Activated CD4-positive, alpha-beta T cell treated with anti-CD3 and anti-CD28 coated beads, Interleukin-2, amount 50 U/mL, for 4 hours (primary cell): ENCODE measurements at regions not wholly inside any gene's neighbourhood (a gene's known extent, or its start where the extent isn't known, plus 50 kb on each side); places are given as distances from the start of the nearest gene placed in this dataset.

ENCODE experiments used
- DNase-seq, 2 experiments: peaks; one replicate each; pipeline ENCODE4 v3.0.0-alpha.2; 2020

DNA sequence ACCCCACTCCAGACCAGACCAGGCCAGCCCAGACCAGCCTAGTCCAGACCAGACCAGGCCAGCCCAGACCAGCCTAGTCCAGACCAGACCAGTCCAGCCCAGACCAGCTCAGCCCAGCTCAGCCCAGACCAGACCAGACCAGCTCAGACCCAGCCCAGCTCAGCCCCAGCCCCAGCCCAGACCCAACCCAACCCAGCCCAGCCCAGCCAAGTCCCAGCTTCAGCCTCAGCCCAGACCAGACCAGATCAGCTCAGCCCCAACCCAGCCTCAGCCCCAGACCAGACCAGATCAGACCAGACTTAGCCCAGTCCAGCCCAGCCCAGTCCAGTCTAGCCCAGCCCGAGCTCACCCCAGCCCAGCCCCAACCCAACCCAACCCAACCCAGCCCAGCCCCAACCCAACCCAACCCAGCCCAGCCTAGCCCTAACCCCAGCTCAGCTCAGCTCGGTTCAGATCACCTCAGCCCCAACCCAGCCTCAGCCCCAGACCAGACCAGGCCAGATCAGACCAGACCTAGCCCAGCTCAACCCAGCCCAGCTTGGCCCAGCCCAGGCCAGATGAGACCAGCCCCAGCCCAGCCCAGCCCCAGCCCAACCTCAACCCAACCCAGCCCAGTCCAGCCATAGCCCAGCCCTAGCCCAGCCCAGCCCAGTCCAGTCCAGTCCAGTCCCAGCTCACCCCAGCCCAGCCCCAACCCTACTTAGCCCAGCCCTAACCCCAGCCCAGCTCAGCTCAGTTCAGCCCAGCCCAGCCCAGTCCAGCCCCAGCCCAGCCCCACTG, 204.7 kb downstream of the BCL11B start:
- DNase-seq = no peak

DNA sequence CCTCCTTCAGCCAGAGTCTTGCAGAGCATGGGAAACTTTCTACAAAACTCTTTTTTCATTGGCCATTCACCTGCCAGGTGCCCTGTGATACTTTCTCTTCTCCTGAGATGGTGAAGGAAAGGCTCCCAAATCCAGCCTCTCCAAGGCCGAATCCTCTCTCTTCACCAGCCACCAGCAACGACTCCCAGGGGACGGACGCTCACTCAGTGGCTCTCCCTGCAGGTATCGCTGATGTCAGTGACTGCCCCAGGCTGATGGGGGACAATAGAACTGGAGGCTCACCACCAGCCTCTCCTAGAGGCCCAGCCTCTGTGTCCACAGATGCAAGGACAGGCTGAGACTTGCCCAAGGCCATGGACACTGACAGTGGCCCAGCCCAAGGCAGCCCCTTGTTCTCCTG, 204.1 kb downstream of the BCL11B start:
- no peak for DNase-seq

DNA sequence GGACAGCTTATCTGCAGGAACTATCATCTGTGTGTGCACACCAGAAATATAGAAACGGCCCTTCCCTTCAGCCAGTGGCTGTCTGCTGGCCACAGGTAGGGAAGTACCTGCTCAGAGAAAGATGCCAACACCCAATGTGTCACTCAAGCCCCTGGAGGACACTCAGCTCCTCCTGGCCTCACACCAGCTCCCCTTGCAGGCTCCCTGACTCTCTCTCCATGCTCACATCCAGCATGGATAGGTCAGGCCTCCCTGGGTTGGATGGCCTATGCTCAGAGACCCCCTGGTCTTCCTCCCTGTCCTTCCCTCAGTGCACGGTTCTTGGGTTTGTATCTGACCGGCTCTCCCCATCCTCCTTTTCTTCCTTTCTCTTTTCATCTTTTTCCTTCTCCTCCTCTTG, 202.1 kb downstream of the BCL11B start:
- DNase-seq = no peak

DNA sequence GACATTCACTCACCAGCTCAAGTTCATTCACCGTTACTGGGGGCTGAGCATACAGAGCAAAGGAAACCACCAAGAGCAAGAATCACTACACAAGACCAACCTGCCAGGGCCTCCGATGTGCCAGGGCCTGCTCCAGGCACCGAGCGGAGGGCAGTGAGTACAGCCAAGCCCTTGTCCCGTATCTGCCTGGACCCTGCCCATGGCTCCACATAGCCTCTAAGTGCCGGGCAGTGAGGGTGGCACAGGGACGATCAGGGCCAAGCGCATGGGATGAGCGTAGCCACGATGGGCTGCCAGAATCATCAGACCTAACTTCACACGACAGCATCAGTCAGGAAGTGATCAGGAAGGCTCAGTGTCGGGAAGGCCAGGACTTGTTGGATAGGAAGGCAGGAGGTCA, 199.6 kb downstream of the BCL11B start:
- DNase-seq = no peak

DNA sequence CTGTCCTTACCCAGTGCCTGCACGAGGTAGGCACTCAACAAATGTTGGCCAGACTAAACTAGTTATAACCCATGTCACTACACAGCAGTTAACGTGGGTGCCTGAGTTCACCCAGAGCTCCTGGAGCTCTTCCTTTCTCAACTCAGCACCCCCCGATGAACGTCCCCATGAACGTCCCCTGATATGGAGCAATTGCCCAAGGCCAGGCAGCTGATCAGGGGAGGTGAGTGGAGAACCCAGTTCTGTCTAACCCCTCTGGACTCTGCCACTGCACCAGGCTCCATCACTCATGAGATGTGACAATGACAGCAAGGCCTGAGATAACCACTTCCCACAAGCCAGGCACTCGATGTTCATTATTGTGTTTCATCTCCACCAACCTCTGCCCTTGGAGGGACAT, 199.0 kb downstream of the BCL11B start:
- DNase-seq = no peak

DNA sequence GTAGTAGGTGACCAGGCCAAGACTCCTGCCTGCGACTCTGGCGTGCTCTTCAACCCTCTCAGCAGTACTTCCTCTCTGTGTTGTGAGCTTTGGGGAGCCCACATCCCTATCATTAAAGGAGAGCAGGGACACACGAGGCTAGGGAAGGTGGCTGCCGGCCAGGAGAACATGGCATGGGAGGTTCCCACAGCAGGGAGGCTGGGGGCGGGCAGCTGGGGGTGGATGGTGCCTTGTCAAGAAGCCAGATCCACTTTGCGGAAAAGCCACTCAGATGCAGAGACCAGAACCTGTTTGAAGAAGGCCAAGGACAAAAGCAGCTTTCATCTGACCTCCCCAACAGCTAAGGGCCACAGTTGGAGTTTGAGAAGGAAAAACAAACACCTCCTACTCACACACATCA, 198.6 kb downstream of the BCL11B start:
- DNase-seq = no peak

DNA sequence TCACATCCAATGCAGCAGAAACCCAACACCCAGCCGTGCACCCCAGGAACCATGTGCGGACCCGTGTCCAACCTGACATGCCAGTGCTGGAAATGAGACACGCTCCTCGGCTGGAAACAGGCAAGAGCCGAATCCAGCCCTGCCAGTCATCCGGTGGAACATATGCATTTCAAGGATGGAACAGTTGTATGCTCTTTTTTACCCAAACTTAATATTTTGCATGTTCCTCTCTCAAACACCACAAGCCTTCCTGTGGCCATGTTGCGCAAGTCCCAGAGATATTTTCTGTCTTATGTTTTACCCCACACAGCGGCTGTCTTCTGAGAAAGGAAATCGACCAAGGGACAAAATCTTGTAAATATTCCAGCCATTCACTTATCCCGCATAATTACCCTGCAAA, 196.9 kb downstream of the BCL11B start:
- no peak for DNase-seq

DNA sequence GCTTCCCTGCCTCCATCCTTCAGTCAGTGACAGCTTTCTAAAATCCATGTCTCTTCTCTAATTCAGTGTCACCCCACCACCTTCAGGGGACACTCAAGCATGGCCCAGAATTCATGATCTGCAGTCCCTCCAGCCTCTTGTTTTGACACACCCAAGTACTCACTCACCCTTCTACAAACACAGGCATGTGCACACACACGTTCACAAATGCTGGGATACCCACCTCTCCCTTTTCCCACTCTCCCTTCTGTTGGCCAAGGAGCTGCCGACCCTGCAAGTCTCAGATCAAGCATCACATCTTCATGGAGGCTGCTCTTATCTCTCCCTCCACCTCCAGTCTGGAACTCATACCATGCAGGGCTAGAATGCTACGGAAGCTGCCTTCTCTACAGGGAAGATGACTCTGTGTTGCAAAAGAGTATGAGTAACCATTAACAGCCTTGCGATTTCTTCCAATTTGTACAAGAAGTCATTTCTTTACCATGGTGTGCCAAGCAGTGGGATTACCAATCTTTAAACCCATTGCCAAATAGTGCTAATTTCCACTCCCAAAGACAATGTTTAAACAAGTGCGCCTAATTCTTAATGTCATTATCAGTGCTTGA, 196.1 kb downstream of the BCL11B start:
- DNase-seq = no peak

DNA sequence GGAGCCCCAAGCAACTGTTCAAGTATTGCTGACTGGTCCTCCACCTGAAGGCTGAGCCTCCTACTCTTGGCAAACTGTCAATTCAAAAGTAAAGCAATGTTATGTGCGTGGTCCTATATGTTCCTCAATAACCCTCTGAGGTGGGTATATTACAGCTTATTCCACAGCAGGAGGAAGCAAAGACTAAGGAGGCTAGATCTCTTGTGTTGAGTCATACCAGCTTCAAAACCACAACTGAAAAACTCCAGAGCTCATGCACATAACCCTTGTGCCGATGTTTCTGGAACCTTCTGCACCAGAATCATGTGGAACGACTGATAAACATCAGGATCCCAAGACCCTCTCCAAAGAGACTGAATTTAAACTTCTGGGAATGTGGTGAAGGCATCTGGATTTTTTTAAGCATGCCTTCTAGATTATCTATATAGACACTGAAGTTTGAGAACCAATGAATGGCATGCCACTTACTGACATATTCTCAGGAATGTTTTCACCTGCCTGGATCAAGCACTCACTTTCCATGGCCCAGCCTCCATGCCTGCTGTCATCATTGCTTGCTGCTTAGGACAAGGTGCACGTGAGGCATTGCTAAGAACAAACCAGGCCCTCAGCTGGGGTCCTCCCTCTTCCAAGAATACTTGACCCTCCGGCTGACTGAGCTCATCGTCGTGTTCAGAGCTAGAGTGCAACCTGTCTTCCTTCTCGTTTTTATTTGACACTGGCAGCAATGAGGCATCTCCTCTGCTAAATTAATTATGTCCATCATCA, 194.7 kb downstream of the BCL11B start:
- no peak for DNase-seq

DNA sequence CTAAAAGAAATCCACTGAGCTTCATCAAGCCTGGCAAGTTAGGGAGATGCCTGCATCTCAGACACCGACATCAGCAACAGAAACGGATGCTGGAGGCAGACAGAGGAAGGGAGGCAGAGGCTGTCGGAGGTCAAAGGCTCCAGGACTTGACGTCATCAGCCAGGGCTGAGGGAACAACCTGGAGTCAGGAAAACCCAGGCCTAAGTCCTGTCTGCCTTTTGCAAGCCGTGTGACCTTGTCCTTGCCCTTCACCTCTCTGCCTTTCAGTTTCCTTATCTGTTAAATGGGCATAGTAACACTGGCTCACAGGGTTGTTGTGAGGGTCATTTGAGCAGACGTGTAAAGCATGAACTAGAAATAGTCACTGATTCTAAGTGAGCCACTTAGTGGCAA, 194.2 kb downstream of the BCL11B start:
- DNase-seq = no peak

DNA sequence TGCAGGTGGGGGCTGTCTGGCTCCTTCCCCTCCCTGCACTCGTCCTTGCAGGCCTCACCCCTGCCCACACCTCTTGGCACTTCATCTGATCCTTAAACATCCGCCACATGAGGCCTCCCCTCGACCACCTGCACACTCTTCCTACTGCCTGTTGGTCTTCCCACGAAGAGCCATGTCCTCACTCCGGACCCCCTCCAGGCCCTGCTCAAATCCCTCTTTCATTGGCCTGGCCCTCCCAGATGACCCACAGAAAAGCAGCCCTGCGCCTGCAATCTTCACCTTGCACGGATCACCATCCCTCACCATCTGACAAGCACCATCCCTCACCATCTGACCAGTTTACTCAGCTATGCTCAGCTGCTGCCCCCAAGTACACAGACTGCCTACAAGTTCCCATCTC, 193.6 kb downstream of the BCL11B start:
- DNase-seq = no peak

DNA sequence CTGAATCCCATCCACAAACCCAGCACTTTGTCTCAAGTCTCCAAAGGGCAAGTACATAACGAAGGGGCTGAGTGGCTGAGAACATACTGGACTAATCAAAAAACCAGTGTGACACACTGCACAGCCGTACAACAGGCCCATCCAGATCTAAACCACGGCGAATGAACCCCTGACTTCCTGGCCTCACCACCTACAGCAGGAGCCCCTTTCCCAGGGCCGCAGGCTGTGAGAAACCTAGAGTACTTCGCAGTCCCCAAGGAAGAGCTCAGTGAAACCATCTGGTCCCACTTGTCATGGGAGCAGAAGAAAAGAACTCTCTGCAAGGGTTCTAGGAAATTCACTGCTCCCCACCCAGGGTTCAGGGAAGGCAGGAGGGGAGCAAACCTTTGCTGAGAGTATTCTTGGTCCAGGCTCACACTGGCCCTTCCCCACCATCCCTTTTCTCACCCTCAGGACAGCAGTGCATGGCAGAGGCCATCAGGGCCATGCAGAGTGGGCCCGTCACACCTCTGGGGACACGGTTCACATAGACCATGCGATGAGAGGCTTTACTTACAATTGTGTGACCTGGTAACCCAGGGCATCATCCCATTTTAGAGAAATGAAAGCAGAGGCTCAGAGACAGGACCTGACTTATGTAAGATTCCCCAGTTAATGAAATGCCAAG, 192.8 kb downstream of the BCL11B start:
- DNase-seq = no peak

DNA sequence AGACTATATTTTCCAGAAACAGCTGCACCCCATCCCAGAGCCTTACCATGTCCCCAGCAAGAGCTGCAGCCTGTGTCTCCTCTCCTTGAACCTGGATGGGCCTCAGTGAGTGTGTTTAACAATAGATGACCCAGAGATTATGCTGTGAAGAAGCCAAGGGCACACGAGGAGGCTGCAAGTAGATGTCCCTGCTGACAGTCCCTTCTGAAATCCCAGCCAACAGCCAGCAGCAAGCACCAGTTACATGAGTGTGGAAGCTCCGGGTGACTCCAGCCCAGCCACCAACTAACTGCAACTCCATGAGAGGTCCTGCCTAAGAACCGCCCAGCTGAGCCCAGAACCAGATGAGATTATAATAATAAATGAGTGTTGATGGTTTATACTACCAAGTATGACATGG, 191.7 kb downstream of the BCL11B start:
- DNase-seq = no peak

DNA sequence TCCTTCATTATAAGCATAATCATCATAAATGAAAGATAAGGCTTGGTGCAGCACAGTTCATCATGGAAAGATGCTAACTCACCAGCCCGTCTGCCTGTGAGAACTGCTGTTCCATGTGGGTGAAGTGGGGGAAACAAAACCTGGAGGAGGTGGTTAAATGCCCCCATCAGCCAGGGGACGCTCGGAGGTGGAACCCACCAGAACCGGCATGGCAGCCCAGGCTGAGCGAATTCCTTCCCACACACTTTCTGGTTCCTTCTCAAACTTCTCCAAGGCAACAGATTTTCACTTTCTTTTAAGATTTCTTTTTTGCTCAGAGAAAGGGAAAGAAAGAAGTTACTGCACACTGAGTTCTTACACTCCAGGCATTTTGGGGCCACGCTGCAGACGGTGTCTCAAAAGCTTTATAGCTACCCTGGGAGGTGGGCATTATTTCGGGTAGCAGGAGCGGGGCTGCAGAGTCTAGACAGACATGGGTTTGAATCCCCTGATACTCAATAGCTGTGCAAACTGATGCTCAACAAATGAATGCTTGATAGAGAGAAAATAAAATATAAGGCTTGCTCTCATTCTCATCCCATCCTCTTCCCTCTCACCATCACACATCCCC, 190.7 kb downstream of the BCL11B start:
- DNase-seq = no peak

DNA sequence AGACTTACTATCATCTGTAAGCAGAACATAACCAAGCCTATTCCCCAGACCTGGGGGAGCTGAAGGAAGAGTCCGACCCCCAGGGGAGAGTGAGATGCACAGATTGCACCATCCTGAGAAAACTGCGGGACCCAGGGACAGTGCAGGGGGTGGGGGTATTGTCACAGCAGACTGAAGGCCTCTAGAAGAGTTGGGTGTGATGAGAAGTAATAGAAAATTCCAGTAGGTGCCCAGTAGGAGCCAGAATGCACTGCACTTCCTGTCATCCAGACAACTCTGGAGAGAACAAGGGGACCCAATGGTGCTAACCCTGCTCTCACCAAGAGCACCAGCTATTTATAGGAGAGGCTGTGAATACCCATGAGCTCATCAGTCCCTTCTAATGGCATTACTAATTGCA, 190.1 kb downstream of the BCL11B start:
- DNase-seq = no peak

DNA sequence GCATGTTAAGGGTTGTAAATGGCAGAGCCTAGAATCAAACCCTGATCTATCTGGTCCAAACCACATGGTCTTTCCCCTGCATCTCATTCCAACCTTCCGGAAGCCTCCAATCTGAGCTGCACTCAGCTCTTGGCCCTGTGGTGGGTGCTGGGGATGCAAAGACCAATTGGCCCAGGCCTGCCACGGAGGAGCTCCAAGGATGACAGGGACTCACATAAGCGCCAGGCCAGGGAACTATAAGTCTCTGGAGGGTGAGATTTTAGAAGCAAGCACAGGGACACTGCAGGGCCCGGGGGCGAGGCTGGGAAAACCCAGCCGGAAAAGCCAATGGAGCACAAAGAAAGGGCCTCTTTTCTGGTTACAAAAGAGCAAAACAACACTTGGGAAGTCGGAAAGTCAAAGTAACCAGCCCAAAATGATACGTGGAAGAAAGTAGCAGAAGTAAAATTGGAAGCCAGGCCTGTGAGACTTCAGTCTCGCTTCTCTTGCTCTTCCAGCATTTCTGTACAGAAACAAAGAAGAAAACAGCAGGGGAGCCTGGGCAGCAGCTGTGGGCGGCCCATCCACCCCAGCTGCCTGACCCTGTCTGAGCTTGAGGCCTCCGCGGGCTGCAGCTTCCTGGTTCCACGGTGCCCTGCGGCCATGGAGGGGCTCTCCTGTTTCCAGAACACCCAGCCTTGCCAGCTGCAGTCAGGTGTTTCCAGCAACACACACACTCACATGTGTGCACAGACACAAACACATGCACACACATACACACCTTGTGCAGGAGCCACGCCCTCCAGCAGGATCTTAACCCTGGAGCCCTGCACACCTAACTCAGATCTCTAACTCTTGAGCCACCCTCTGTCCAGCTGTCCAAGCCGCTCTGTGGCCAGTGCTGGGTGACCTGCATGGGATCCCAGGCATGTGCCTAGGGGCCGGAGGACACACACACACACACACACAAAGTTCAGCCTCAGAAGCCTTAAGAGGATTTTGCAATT, 178.2 kb downstream of the BCL11B start:
- DNase-seq = no peak

DNA sequence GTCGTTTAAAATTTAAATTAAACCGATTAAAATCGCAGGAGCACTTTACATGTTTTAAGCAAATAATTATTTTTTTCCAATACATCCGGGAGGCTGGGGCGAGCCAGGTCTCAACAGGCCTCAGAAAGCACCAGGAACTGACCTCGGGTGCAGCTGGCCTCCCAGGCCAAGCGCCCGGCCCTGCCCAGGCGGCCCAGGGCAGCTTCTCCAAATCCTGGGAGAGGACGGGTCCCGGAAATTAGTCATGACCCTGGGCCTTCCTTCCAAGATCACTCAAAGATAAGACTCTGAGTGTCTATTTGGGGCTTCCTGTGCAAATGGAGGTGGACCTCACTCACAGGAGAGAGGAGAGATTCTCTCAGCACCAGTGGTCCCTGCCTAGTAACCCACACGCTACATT, 177.1 kb downstream of the BCL11B start:
- DNase-seq = no peak

DNA sequence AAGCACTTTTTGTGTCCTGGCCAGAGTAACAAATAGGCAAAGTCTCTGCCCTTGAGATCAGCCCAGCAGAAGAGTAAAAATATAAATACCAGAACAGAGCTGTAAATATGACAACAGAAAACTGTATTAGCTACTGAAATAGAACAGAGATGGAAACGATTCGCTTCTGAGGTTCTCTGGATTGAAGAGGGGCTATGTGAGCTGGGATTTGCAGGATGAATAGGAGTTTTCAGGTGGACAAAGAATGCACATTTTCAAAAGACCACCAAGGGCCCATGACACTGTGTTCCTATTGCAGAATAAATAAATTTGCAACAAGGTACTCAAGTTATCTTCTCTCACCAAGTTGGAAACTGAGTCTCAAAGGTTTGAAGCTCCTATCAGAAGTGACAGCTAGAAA, 176.6 kb downstream of the BCL11B start:
- DNase-seq = no peak

DNA sequence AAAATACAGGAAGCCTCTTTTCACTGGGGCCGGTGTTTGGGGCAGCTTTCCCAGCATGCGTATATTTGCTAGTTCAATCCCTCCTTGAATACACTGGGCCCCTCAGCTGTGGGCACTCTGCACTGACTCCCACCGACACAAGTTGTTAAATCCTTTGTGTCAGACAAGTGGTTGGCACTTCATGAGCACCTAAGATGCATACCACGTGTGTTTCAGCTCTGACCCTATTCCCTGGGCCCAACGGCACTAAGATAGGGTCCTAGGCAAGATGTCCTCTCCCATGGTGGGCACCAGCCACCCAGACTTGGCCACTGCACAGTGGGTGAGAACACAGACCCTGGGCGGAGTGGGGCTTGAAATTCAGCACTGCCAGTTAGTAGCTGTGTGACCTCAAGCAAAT, 173.8 kb downstream of the BCL11B start:
- DNase-seq = no peak

DNA sequence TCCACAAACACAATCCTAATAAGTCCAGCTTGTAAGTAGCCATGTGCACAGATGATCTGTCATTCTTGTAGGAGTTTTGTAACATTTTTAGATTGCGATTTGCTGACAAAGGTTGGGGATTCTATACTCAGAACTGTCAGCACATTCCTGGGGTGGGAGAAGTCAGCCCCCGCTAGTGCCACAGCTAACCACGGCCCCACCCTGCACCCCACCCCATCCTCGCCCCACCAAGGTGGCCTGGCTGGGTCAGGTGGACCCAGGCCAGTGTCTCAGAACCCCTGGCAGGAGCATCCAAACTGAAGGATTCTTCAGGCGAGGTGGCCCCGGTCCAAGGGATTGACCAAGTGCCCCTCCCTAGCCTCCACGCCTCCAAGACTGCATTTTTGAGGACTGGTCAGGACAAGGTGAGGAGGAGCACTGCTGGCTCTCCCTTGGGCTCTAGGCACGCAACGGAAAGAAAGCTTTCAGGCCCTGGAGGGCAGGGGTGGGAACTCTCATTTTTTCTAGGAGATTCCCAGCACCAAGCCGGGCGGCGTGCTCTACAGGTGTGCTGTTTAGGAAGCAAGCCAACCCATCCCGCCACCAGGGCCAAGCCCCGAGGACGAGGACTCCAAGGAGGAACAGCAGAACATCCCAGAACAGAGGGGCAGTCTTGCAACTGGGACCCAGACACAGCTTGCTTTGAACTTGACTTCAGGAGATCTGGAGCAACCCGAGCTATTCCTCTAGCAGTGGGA, 172.8 kb downstream of the BCL11B start:
- no peak for DNase-seq
